NT2/D1 (cell line): ENCODE measurements at regions not wholly inside any gene's neighbourhood (a gene's known extent, or its start where the extent isn't known, plus 50 kb on each side); places are given as distances from the start of the nearest gene placed in this dataset.
"Not testable (repeated sequence)": the region's sequence is repeated elsewhere in the genome, so short reads cannot be mapped to it uniquely, and the experiment has no call there.

Source experiments
- DNase-seq: peaks from one replicate; pipeline ENCODE4 v3.0.0-alpha.2; 2011; ENCODE audit warnings: low read depth, low spot score
- H3K27me3 ChIP-seq: 2 replicates; pipeline ENCODE4 v1.6.0; 2011; ENCODE audit warnings: mild to moderate bottlenecking; ENCODE audit not compliant: insufficient read length, insufficient read depth
- H3K36me3 ChIP-seq: 2 replicates; pipeline ENCODE4 v1.6.1; 2011; ENCODE audit warnings: mild to moderate bottlenecking, low read length, mixed read lengths; ENCODE audit not compliant: insufficient read depth, insufficient read length
- H3K4me1 ChIP-seq: 2 replicates; pipeline ENCODE4 v1.5.1; 2011; ENCODE audit not compliant: insufficient read depth, insufficient read length
- H3K4me3 ChIP-seq: 2 replicates; pipeline ENCODE4 v1.5.1; 2011; ENCODE audit warnings: low read depth; ENCODE audit not compliant: insufficient read length
- H3K9ac ChIP-seq: 2 replicates; pipeline ENCODE4 v1.6.0; 2011; ENCODE audit warnings: low read depth; ENCODE audit not compliant: insufficient read length
- H3K9me3 ChIP-seq: 2 replicates; pipeline ENCODE4 v1.5.1; 2011; ENCODE audit warnings: mild to moderate bottlenecking, low read length; ENCODE audit not compliant: insufficient read depth
- SUZ12 ChIP-seq: IDR thresholded peaks from 2 replicates; pipeline ENCODE4 v1.6.1; 2011; ENCODE audit not compliant: insufficient read length, insufficient read depth; ENCODE audit errors: extremely low read depth
- YY1 ChIP-seq: IDR thresholded peaks from 2 replicates; pipeline ENCODE4 v1.6.1; 2011; ENCODE audit not compliant: insufficient read length, insufficient read depth
- ZNF274 ChIP-seq: IDR thresholded peaks from 2 replicates; pipeline ENCODE4 v1.6.1; 2011; ENCODE audit warnings: mild to moderate bottlenecking, low read depth, low read length

DNA sequence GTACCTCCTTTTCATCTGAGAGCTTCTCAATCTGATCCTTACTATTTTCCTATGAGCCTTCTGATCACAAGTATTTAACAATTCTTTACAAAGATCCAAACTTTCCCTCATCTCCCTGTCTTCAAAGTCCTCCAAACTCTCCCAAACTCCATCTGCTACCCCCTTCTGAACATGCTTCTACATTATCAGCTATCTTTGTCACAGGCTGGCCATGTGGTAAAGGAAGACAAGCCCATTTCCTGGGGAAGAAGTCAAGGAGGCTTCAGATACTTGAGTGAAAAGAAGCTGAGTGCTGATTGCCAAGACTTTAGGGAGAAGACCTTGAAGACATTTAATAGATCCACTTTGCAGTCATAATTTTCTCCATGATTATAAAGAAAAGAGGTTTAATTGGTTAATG lies 231.4 kb downstream of the CWH43 start:
- H3K4me3 ChIP-seq: no peak overlapping the region
- no peak for DNase-seq
- no peak for TF ChIP-seq YY1
- TF ChIP-seq SUZ12: no peak
- TF ChIP-seq ZNF274: no peak
- no peak overlapping the region for H3K9ac ChIP-seq
- no peaks in the 10 kb centered on the region for H3K36me3 ChIP-seq
- H3K27me3 ChIP-seq: peaks cover 8% of the 10 kb centered on the region
- no peaks in the 10 kb centered on the region for H3K4me1 ChIP-seq
- no peaks in the 10 kb centered on the region for H3K9me3 ChIP-seq

DNA sequence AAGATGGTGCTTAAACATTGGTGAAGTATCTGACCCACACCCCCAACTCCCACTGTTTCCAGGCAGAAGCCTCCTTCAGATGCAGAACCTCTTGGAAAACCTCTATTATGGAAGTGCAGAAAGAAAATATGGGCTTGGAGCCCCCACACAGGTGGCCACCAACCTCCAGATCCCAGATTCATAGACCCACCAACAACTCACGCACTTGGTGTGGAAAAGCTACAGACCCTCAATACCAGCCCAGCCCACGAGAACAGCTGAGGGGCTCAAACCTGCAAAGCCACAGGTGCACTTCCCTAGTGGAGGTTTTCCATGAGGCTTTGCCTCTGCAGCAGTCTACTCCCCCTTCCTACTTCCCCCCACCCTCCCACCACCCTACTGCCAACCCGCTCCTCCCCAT lies 232.0 kb downstream of the CWH43 start:
- not testable (repeated sequence) for H3K27me3 ChIP-seq, H3K4me1 ChIP-seq, H3K4me3 ChIP-seq, H3K36me3 ChIP-seq, DNase-seq, H3K9ac ChIP-seq, H3K9me3 ChIP-seq

DNA sequence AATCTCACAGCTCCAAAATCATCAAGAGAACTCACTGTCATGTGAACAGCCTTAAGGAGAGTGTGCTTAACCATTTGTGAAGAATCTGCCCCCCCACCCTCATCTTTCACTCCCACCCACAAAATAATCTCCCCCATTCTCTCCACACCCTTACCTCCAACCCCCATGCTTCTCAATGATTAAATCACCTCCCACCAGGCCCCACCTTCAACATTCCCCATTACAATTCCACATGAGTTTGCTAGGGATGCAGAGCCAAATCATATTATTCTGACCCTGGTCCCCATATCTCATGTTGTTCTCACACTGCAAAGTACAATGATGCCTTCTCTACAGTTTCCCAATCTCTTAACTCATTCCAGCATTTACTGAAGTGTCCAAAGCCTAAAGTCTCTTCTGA lies 232.9 kb downstream of the CWH43 start:
- H3K4me3 ChIP-seq, H3K9me3 ChIP-seq, H3K9ac ChIP-seq, H3K4me1 ChIP-seq, H3K36me3 ChIP-seq, H3K27me3 ChIP-seq, DNase-seq: not testable (repeated sequence)

DNA sequence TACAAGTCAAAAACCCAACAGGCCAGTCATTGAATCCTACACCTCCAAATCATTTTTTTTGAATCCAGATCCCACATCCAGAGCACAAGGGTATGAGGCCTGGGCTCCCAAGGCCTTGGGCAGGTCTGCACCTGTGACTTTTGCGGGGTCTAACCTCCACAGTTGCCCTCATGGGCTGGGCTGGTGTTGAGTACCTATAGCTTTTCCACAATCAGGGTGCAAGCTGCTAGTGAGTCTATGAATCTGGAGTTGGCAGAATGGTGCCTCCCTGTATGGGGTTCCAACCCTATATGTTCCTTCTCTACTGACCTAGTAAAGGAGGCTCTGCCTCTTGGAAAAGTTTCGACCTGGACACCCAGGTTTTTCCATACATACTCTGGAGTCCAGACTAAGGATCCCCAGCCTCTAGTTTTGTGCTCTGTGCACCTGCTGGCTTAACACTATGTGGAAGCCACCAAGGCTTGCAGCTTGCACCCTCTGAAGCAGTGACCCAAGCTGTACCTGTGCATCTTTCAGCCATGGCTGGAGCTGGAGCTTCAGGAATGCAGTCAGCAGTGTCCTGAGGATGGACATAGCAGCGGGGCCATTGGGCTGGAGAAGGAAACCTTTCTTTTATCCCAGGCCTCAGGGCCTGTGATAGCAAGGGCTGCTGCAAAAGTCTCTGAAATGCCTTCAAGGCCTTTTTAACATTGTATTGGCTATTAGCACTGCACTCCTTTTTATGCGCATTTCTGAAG lies 233.6 kb downstream of the CWH43 start:
- not testable (repeated sequence) for H3K27me3 ChIP-seq, H3K4me1 ChIP-seq, H3K9ac ChIP-seq, H3K9me3 ChIP-seq, H3K4me3 ChIP-seq, DNase-seq, H3K36me3 ChIP-seq

DNA sequence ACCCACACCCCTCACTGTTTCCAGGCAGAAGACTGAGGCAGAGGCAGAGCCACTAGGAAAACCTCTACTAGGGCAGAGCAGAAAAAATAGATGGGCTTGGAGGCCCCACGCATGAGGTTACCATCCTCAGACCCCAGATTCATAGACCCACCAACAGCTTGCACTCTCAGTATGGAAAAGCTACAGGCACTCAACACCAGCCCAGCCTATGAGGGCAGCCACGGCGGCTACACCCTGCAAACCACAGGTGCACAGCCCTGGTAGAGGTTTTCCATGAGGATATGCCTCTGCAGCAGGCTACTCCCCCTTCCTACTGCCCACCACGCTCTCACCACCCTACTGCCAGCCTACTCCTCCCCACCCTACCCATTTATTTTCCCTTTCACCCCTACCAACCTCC lies 235.1 kb downstream of the CWH43 start:
- Histone ChIP-seq H3K4me1 (no peaks in the 10 kb centered on the region), H3K9me3 (no peaks in the 10 kb centered on the region), H3K36me3 (no peaks in the 10 kb centered on the region), H3K27me3 (peaks cover 8% of the 10 kb centered on the region), H3K9ac (no peak overlapping the region), H3K4me3 (no peak overlapping the region)
- TF ChIP-seq SUZ12 (no peak), ZNF274 (no peak), YY1 (no peak)
- DNase-seq: no peak

DNA sequence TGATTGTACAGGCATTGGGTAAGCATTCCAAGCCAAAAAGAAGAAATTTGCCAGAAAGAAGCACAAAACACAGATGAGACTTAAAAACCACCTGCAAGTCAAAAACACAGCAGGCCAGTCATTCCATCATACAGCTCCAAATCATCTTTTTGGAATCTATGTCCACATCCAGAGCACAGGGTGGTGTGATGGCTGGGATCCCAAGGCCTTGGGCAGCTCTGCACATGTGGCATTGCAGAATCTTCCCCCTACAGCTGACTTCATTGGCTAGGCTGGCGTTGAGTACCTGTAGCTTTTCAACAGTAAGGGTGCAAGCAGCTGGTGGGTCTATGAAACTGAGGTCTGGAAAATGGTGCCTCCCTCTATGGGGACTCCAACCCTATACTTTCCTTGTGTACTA lies 236.7 kb downstream of the CWH43 start:
- not testable (repeated sequence) for H3K4me1 ChIP-seq, H3K9ac ChIP-seq, H3K9me3 ChIP-seq

DNA sequence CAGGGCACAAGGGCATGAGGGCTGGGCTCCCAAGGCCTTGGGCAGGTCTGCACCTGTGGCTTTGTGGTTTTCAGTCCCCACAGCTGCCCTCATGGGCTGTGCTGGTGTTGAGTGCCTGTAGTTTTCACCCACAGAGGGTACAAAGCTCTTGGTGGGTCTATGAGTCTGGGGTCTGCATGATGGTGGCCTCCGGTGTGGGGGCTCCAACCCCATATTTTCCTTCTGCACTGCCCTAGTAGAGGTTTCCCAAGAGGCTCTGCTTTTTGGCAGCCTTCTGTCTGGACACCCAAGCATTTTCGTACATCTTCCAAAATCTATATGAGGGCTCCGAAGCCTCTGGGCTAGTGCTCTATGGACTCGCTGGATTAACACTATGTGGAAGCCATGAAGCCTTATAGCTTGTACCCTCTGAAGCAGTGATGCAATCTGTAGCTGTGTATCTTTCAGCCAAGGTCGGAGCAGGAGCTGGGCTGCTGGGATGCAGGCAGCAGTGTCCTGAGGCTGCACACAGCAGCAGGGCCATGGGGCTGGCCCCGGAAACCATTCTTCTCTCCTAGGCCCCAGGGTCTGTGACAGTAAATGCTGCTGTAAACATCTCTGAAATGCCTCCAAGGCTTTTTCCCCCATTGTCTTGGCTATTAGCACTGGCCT lies 240.3 kb downstream of the CWH43 start:
- not testable (repeated sequence) for H3K27me3 ChIP-seq, DNase-seq, H3K9me3 ChIP-seq, H3K4me1 ChIP-seq, H3K9ac ChIP-seq, H3K4me3 ChIP-seq, H3K36me3 ChIP-seq

More for the DNA sequence above, 236.7 kb downstream of the CWH43 start:
- not testable (repeated sequence) for H3K27me3 ChIP-seq, H3K4me3 ChIP-seq, H3K36me3 ChIP-seq, DNase-seq

DNA sequence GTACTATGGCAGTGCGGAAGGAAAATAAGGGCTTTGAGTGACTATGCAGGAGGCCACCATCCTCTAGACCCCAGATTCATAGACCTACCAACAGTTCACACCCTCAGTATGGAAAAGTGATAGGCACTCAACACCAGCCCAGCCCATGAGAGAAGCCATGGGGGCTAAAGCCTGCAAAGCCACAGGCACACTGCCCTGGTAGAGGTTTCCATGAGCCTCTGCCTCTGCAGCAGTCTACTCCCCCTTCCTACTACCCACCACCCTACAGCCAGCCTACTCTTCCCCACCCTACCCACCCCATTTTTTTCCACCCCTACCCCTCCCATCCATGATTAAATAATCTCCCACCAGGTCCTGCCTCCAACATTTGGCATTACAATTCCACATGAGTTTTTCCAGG lies 241.9 kb downstream of the CWH43 start:
- H3K9me3 ChIP-seq, H3K4me1 ChIP-seq, DNase-seq, H3K4me3 ChIP-seq, H3K27me3 ChIP-seq, H3K36me3 ChIP-seq, H3K9ac ChIP-seq: not testable (repeated sequence)

DNA sequence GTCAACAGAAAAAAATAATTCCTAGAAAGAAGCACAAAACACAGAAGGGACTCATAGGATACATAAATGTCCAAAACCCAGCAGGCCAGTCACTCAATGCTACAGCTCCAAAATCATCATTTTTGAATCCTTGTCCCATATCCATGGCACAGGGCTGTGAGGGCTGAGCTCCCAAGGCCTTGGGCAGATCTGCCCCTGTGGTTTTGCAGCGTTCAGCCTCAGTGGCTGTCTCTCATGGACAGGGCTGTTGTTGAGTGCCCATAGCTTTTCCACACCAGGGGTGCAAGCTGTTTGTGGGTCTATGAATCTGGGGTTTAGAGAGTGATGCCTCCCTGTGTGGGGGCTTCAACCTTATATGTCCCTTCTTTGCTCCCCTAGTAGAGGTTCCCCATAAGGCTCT lies 243.2 kb downstream of the CWH43 start:
- not testable (repeated sequence) for H3K9me3 ChIP-seq, H3K27me3 ChIP-seq, H3K36me3 ChIP-seq, H3K4me1 ChIP-seq, H3K9ac ChIP-seq, DNase-seq, H3K4me3 ChIP-seq

DNA sequence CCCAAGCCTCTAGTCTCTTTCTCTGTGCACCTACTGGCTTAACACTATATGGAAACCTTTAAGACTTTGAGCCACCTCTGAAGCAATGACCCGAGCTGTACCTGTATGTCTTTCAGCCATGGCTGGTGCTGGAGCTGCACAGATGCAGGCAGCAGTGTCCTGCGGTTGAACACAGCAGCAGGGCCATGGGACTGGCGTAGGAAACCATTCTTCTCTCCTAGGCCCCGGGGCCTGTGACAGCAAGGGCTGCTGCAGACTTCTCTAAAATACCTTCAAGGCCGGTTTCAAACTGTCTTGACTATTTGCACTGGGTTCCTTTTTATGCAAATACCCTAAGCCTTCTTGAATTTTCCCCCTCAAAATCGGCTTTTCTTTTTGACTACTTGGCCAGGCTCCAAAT lies 243.6 kb downstream of the CWH43 start:
- not testable (repeated sequence) for H3K4me1 ChIP-seq, H3K36me3 ChIP-seq, H3K9me3 ChIP-seq, H3K27me3 ChIP-seq, H3K9ac ChIP-seq, DNase-seq, H3K4me3 ChIP-seq

DNA sequence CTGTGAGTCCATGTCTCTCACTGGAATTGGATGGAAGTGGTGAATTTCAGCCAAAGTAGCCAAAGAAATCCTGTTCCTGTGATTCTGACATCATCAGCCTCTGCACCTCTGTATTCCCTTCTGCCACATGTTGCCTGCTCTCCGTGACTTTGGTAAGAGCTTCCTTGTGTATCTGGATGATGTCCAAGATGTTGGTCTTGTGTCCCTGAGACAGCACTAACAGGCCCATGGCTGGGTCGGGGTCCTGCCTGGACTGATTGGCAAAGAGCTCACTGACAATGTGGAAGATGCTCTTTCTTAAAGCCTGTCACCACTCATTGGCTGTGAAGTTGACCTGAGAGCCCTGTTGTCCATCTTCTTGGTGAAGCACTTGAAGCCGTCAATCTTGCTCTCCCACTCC lies 247.3 kb downstream of the CWH43 start:
- DNase-seq, H3K9ac ChIP-seq, H3K27me3 ChIP-seq, H3K9me3 ChIP-seq, H3K36me3 ChIP-seq, H3K4me1 ChIP-seq, H3K4me3 ChIP-seq: not testable (repeated sequence)

DNA sequence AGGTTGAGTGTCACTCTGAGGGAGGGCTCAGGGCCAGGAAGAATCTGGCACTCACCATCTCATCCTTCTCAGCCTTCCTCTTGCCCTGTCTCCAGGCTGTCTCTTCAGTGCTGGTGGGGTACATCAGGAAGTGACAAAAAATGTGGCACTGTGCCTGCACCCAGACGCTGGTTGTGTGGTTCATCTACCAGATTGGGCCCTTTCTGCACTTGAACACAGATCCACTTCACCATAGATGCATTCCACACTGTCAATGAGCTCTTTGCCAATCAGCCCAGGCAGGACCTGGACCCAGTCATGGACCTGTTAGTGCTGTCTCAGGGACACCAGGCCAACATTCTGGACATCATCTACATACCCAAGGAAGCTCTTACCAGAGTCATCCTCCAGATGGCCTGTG lies 247.7 kb downstream of the CWH43 start:
- not testable (repeated sequence) for DNase-seq, H3K9me3 ChIP-seq

More for the DNA sequence above, 247.7 kb downstream of the CWH43 start:
- H3K36me3 ChIP-seq, H3K27me3 ChIP-seq, H3K4me1 ChIP-seq, H3K4me3 ChIP-seq, H3K9ac ChIP-seq: not testable (repeated sequence)
